ENCODE measurements at regions not wholly inside any gene's neighbourhood (a gene's known extent, or its start where the extent isn't known, plus 50 kb on each side); places are given as distances from the start of the nearest gene placed in this dataset.

DNA sequence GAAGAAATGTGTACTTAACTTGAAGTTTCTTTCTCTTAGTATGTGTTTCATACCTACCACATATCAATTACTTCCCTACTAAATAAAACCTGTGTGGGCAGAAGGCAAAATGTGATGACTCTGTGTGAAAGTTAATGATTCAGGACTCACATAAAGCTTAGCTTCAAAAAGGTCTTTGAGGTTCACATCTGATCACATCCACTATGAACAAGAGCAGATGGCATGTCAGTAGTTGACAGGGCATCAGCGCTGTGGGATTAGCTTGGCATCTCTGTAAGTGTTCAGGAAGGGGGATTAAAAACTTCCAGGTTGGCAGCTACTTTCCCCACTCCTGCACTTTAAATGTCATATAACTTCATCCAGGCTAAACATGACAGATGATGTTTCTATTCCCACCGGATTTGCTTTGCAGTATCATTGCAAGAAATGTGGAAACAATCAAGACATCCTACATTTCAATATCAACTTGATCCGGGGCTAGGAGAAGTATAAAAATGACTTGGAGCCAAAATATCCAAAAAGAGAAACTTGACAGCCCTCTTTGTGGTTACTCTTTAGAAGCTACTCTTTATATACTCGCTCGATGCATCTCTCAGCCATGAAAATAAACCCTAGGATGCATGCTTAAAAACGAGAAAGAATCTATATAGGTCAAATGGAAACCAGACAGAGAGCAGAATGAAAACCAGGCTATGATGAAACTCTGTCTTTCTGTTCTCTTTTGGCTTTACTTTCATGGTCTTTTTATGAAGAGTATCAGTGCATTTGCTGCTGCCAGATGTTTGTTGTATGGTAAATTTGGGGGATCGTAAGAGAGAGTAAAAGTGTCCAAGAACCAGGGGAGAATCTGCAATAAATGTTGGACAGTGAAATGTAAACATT lies 273.1 kb upstream of the ALCAM start:
- TF ChIP-seq, protein P1, sequence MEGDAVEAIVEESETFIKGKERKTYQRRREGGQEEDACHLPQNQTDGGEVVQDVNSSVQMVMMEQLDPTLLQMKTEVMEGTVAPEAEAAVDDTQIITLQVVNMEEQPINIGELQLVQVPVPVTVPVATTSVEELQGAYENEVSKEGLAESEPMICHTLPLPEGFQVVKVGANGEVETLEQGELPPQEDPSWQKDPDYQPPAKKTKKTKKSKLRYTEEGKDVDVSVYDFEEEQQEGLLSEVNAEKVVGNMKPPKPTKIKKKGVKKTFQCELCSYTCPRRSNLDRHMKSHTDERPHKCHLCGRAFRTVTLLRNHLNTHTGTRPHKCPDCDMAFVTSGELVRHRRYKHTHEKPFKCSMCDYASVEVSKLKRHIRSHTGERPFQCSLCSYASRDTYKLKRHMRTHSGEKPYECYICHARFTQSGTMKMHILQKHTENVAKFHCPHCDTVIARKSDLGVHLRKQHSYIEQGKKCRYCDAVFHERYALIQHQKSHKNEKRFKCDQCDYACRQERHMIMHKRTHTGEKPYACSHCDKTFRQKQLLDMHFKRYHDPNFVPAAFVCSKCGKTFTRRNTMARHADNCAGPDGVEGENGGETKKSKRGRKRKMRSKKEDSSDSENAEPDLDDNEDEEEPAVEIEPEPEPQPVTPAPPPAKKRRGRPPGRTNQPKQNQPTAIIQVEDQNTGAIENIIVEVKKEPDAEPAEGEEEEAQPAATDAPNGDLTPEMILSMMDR (IDR thresholded peaks at IDR 0.05; ENCODE audit: partially characterized antibody, unreplicated experiment) = no peak
- H3K36me3 Mint-ChIP-seq (ENCODE audit: unreplicated experiment) = peaks cover 14% of the 10 kb centered on the region
- no peak overlapping the region for H3K4me3 Mint-ChIP-seq (ENCODE audit: unreplicated experiment)
- no peaks in the 10 kb centered on the region for H3K4me1 Mint-ChIP-seq (ENCODE audit: low read depth, unreplicated experiment)
- H3K27ac Mint-ChIP-seq (ENCODE audit: unreplicated experiment) = no peak overlapping the region
- H3K27me3 Mint-ChIP-seq (ENCODE audit: unreplicated experiment) = no peaks in the 10 kb centered on the region
- no peaks in the 10 kb centered on the region for H3K9me3 Mint-ChIP-seq (ENCODE audit: unreplicated experiment)
- no peak for DNase-seq

DNA sequence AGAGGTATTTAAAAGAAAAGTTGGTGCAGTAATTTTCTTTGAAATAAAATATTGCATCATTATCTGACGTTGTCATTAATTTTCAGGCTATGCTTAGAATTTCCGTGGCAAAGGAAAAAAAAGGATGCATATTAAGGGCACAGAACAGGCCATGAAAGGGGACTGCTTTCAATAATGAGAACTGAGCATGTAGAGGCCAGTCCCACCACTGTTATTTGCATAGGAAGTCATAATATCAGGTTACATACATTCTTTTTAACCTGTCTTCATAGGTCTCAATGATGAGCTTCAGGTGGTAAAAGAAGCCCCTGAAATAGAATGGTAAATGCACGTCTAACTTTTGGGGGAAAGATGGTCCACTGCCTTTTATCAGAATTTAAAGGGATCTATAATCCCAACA lies 272.1 kb upstream of the ALCAM start:
- H3K27me3 Mint-ChIP-seq (ENCODE audit: unreplicated experiment) = no peaks in the 10 kb centered on the region
- H3K4me3 Mint-ChIP-seq (ENCODE audit: unreplicated experiment) = no peak overlapping the region
- TF ChIP-seq, protein P1 (IDR thresholded peaks at IDR 0.05; ENCODE audit: partially characterized antibody, unreplicated experiment) = no peak

DNA sequence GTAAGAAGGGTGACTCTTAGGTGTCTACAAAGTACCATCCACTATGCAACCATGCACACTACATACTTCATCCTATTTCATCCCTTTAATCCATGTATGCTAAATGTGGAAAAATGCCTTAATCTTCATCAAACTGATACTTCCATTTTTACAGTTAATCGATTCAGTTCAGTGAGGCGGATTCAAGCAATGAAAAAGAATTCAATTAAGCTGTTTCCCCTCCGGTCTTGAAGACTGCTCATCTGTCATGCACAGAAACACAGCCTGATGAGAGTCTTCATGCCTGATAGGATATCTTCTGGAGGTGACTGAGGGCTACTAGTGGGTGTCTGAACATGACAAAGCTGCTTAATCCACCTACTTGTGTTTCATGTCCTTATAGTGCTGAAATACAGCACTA lies 270.6 kb upstream of the ALCAM start:
- DNase-seq = no peak
- H3K4me3 Mint-ChIP-seq (ENCODE audit: unreplicated experiment) = no peak overlapping the region
- no peaks in the 10 kb centered on the region for H3K9me3 Mint-ChIP-seq (ENCODE audit: unreplicated experiment)
- H3K27me3 Mint-ChIP-seq (ENCODE audit: unreplicated experiment) = no peaks in the 10 kb centered on the region
- peaks cover 17% of the 10 kb centered on the region for H3K36me3 Mint-ChIP-seq (ENCODE audit: unreplicated experiment)
- no peaks in the 10 kb centered on the region for H3K4me1 Mint-ChIP-seq (ENCODE audit: low read depth, unreplicated experiment)
- TF ChIP-seq, protein P1 (IDR thresholded peaks at IDR 0.05; ENCODE audit: partially characterized antibody, unreplicated experiment) = no peak
- no peak overlapping the region for H3K27ac Mint-ChIP-seq (ENCODE audit: unreplicated experiment)

More for the DNA sequence above, 272.1 kb upstream of the ALCAM start:
- Mint-ChIP-seq H3K4me1 (ENCODE audit: low read depth, unreplicated experiment) (no peaks in the 10 kb centered on the region), H3K9me3 (ENCODE audit: unreplicated experiment) (no peaks in the 10 kb centered on the region), H3K27ac (ENCODE audit: unreplicated experiment) (no peak overlapping the region), H3K36me3 (ENCODE audit: unreplicated experiment) (peaks cover 17% of the 10 kb centered on the region)
- no peak for DNase-seq

DNA sequence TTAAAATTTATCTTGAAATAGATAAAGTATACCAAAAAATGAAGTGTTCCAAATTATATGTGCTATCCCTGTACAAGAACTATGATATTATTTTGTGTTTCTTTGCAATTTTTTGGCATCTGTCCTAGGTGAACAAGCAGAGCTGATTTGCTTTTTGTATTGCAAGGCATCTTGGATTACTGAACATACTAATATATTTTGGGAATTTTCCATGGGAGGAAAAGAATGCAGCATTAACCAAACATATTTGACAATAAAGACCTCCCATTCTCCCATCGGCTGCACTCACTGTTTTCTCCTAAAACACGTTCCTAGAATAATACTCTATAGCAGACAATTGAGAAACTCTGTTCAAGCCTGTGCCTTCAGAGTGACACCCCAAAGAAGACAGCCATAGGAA lies 265.1 kb upstream of the ALCAM start:
- DNase-seq = no peak
- Mint-ChIP-seq H3K4me1 (ENCODE audit: low read depth, unreplicated experiment) (no peaks in the 10 kb centered on the region), H3K27me3 (ENCODE audit: unreplicated experiment) (no peaks in the 10 kb centered on the region), H3K27ac (ENCODE audit: unreplicated experiment) (no peak overlapping the region), H3K4me3 (ENCODE audit: unreplicated experiment) (no peak overlapping the region), H3K36me3 (ENCODE audit: unreplicated experiment) (peaks cover 9% of the 10 kb centered on the region), H3K9me3 (ENCODE audit: unreplicated experiment) (no peaks in the 10 kb centered on the region)
- TF ChIP-seq, protein P1 (IDR thresholded peaks at IDR 0.05; ENCODE audit: partially characterized antibody, unreplicated experiment) = no peak

- H3K27ac Mint-ChIP-seq (ENCODE audit: unreplicated experiment) = no peak overlapping the region
- no peaks in the 10 kb centered on the region for H3K4me1 Mint-ChIP-seq (ENCODE audit: low read depth, unreplicated experiment)
- DNase-seq = no peak
- H3K36me3 Mint-ChIP-seq (ENCODE audit: unreplicated experiment) = peaks cover 7% of the 10 kb centered on the region
- H3K27me3 Mint-ChIP-seq (ENCODE audit: unreplicated experiment) = no peaks in the 10 kb centered on the region
- H3K9me3 Mint-ChIP-seq (ENCODE audit: unreplicated experiment) = no peaks in the 10 kb centered on the region
- no peak overlapping the region for H3K4me3 Mint-ChIP-seq (ENCODE audit: unreplicated experiment)
- TF ChIP-seq, protein P1 (IDR thresholded peaks at IDR 0.05; ENCODE audit: partially characterized antibody, unreplicated experiment) = no peak
Measured at GRCh38 chr3:105103139-105103538, 263.6 kb upstream of the ALCAM start.
